ENCODE measurements at regions not wholly inside any gene's neighbourhood (a gene's known extent, or its start where the extent isn't known, plus 50 kb on each side); places are given as distances from the start of the nearest gene placed in this dataset.

DNA sequence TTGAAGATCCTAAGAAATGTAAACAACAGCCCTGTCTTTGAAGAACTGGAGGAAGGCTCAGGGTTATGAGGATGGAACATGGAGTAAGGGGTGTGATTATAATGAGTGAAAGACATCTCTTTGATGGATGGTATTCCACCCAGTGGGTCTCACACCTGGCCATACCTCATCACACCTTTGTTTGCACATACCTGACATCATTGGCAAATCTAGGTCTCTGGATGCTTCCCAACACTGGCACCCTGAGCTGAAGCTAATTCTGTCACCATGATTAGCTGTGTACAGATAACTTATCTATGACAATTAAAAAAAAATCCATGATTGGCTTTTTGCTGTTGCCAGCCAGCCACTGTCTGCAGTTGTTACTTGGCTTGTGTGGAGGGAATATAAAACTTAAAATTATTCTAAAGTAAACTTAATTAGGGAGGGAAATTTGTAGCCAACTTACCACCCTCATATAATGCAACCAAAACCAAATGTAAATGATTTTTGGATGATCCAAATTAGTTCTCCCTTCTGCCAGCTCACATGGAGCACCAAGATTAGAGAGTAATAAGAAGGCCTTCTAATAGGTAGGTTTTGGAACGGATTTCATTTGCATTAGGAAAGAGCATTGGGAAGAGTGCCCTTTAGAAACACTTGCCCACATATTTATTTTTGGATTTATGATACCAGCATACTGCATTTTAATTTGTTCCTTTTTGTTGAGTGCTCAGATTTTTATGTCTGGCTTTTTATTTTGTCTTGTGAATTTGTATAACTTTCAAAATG lies 249.5 kb downstream of the SOX4 start:
- Mint-ChIP-seq H3K4me3 (ENCODE audit: low read depth) (no peak overlapping the region), H3K27me3 (no peaks in the 10 kb centered on the region), H3K9me3 (ENCODE audit: low read depth) (peaks cover 6% of the 10 kb centered on the region), H3K27ac (peak overlapping the region; percentile 84), H3K4me1 (ENCODE audit: low read depth) (peaks cover 58% of the 10 kb centered on the region), H3K36me3 (ENCODE audit: insufficient read depth) (peaks cover 19% of the 10 kb centered on the region)
- DNase-seq (ENCODE audit: low spot score, unreplicated experiment) = no peak
- TF ChIP-seq, protein P1, sequence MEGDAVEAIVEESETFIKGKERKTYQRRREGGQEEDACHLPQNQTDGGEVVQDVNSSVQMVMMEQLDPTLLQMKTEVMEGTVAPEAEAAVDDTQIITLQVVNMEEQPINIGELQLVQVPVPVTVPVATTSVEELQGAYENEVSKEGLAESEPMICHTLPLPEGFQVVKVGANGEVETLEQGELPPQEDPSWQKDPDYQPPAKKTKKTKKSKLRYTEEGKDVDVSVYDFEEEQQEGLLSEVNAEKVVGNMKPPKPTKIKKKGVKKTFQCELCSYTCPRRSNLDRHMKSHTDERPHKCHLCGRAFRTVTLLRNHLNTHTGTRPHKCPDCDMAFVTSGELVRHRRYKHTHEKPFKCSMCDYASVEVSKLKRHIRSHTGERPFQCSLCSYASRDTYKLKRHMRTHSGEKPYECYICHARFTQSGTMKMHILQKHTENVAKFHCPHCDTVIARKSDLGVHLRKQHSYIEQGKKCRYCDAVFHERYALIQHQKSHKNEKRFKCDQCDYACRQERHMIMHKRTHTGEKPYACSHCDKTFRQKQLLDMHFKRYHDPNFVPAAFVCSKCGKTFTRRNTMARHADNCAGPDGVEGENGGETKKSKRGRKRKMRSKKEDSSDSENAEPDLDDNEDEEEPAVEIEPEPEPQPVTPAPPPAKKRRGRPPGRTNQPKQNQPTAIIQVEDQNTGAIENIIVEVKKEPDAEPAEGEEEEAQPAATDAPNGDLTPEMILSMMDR (IDR thresholded peaks at IDR 0.05; ENCODE audit: unreplicated experiment) = no peak

DNA sequence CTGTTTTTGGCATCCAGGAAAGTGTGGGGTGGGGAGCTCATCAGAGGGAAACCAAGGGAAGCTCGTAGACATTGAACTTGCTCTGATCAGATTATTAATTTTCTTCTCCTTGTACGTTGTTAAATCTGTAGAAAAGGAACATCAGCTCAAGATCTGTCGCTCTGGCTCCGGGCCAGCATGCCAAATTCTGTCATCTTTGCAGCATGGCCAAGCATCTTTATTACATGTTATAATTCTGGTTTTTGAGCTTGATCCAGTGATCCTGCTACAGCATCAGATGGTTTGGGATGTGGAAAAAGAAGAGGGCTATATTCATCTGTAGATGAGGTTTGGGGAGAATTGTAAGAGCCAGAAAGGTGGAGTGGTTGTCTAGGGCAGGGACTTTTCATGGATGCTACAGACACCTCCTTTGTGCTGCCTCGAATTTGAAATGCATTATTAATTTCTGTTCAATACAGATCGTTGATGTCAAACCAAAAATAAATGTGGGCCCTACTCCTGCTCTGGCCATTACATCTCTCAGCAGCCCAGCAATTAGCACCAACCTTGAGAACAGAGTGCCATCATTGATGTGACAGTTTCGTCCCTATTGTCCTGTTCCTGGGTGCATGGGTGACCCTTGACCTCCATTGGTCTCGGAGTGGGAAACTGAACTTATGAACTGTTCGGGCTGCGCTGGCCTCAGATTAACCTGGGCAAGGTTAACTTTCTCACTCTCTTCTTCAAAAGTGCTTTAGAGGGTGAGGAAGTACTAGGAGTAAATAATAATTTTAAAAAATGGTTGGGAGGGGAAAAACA lies 250.8 kb downstream of the SOX4 start:
- H3K4me3 Mint-ChIP-seq (ENCODE audit: low read depth) = no peak overlapping the region
- peaks cover 62% of the 10 kb centered on the region for H3K4me1 Mint-ChIP-seq (ENCODE audit: low read depth)
- peak overlapping the region; percentile 91 for H3K27ac Mint-ChIP-seq
- H3K9me3 Mint-ChIP-seq (ENCODE audit: low read depth) = peaks cover 6% of the 10 kb centered on the region
- H3K27me3 Mint-ChIP-seq = no peaks in the 10 kb centered on the region
- H3K36me3 Mint-ChIP-seq (ENCODE audit: insufficient read depth) = peaks cover 25% of the 10 kb centered on the region
- TF ChIP-seq, protein P1 (IDR thresholded peaks at IDR 0.05; ENCODE audit: unreplicated experiment) = no peak
- no peak for DNase-seq (ENCODE audit: low spot score, unreplicated experiment)

DNA sequence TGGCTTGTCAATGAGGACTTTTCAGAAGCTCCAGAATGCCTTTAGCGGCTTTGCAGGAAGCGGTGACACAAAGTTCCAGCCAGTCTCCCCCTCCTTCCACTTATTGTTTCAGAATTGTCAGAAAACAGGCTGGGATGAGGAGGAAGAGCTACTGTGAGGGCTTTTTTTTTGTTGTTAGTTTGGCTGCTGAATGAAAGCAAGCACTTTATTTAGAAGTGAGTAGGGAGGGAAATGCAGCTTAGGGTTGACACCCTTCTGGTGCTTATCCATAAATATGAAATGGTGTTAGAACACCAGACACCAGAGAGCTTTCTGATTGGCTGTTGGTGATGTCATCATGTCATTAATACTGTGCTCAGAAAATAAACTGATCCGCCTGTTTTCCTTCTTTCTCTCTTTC lies 251.5 kb downstream of the SOX4 start:
- no peak for DNase-seq (ENCODE audit: low spot score, unreplicated experiment)
- Mint-ChIP-seq H3K27ac (peak overlapping the region; percentile 91), H3K4me1 (ENCODE audit: low read depth) (peaks cover 63% of the 10 kb centered on the region), H3K27me3 (no peaks in the 10 kb centered on the region), H3K4me3 (ENCODE audit: low read depth) (no peak overlapping the region), H3K36me3 (ENCODE audit: insufficient read depth) (peaks cover 23% of the 10 kb centered on the region), H3K9me3 (ENCODE audit: low read depth) (peaks cover 6% of the 10 kb centered on the region)
- TF ChIP-seq, protein P1 (IDR thresholded peaks at IDR 0.05; ENCODE audit: unreplicated experiment) = no peak

DNA sequence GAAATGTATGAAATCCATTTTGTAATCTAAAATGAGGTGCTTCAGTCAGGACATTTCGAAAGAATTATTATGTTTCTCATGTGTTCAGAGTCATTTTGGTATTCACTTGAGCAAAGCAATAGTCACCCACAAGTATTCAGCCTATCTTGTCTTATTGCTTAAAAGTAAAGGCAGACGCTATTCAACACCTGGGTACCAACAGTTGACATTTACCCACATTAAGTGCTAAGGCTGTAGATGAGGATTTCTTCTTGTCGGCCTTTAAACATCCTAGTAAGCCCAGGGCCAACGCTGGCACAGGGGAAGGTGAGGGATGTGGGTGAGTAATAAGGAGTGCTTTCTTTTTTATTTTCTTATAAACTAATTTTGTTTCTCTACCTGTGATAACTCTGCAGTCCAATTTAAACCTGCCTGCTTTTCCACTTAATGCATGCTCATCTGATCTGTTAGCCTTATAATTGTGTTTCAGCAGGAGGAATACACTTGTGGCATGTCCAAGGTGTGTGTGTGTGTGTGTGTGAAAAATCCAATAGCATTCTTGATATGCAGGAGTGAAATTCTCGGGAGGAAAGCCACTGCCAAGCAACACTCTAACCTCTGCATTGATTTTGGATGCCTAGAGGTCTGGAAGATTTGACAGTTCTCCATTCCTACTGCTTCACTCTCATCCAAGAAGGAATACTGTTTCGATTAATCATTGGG lies 252.0 kb downstream of the SOX4 start:
- H3K27ac Mint-ChIP-seq = peak overlapping the region; percentile 90
- no peak overlapping the region for H3K4me3 Mint-ChIP-seq (ENCODE audit: low read depth)
- TF ChIP-seq, protein P1 (IDR thresholded peaks at IDR 0.05; ENCODE audit: unreplicated experiment) = no peak
- H3K4me1 Mint-ChIP-seq (ENCODE audit: low read depth) = peaks cover 61% of the 10 kb centered on the region
- H3K9me3 Mint-ChIP-seq (ENCODE audit: low read depth) = peaks cover 3% of the 10 kb centered on the region
- no peak for DNase-seq (ENCODE audit: low spot score, unreplicated experiment)
- no peaks in the 10 kb centered on the region for H3K27me3 Mint-ChIP-seq
- H3K36me3 Mint-ChIP-seq (ENCODE audit: insufficient read depth) = peaks cover 18% of the 10 kb centered on the region
